ENCODE measurements at regions not wholly inside any gene's neighbourhood (a gene's known extent, or its start where the extent isn't known, plus 50 kb on each side); places are given as distances from the start of the nearest gene placed in this dataset.

GRCh38 chr11:45597097-45597496, 68.3 kb downstream of the CHST1 start:
- no peak for FAIRE-seq

- no peak for FAIRE-seq
These were observed 68.9 kb downstream of the CHST1 start for GRCh38 chr11:45596571-45596970.

- FAIRE-seq = no peak
These were observed 71.4 kb downstream of the CHST1 start for GRCh38 chr11:45593992-45594391.

- no peak for FAIRE-seq
These were observed 72.8 kb downstream of the CHST1 start for GRCh38 chr11:45592636-45593035.

GRCh38 chr11:45590743-45591142, 74.7 kb downstream of the CHST1 start:
- no peak for FAIRE-seq

GRCh38 chr11:45585205-45585604, 80.2 kb downstream of the CHST1 start:
- FAIRE-seq = no peak

GRCh38 chr11:45583981-45584566, 81.3 kb downstream of the CHST1 start:
- FAIRE-seq = no peak

GRCh38 chr11:45580399-45580798, 85.0 kb downstream of the CHST1 start:
- FAIRE-seq = no peak

- FAIRE-seq = no peak
These were observed 87.1 kb downstream of the CHST1 start for GRCh38 chr11:45578316-45578715.

GRCh38 chr11:45577752-45578151, 87.7 kb downstream of the CHST1 start:
- no peak for FAIRE-seq

- no peak for FAIRE-seq
These were observed 88.8 kb downstream of the CHST1 start for GRCh38 chr11:45576461-45577215.

GRCh38 chr11:45573728-45574127, 91.7 kb downstream of the CHST1 start:
- no peak for FAIRE-seq

GRCh38 chr11:45572354-45573123, 92.9 kb downstream of the CHST1 start:
- no peak for FAIRE-seq

- no peak for FAIRE-seq
These were observed 95.6 kb downstream of the CHST1 start for GRCh38 chr11:45569776-45570175.

- no peak for FAIRE-seq
These were observed 97.4 kb downstream of the CHST1 start for GRCh38 chr11:45568049-45568448.

- FAIRE-seq = no peak
These were observed 99.9 kb downstream of the CHST1 start for GRCh38 chr11:45565446-45565988.

- no peak for FAIRE-seq
These were observed 101.6 kb downstream of the CHST1 start for GRCh38 chr11:45563810-45564209.

GRCh38 chr11:45563171-45563570, 102.3 kb downstream of the CHST1 start:
- no peak for FAIRE-seq

GRCh38 chr11:45560913-45561281, 104.5 kb downstream of the CHST1 start:
- no peak for FAIRE-seq

- no peak for FAIRE-seq
These were observed 105.1 kb downstream of the CHST1 start for GRCh38 chr11:45560155-45560912.

- no peak for FAIRE-seq
These were observed 108.3 kb downstream of the CHST1 start for GRCh38 chr11:45556851-45557707.

Measured in endometrium (tissue), 2 donors.